DMS53 treated with DMSO at 0.1 percent for 48 hours (cell line): ENCODE measurements at regions not wholly inside any gene's neighbourhood (a gene's known extent, or its start where the extent isn't known, plus 50 kb on each side); places are given as distances from the start of the nearest gene placed in this dataset.
"Not testable (repeated sequence)": the region's sequence is repeated elsewhere in the genome, so short reads cannot be mapped to it uniquely, and the experiment has no call there.

Experiments
- DNase-seq: peaks from one replicate; lab custom pipeline; 2025; ENCODE audit not compliant: unreplicated experiment; lab: John Stamatoyannopoulos, UW

- DNase-seq: no peak
These were observed 452.4 kb upstream of the DDI1 start for GRCh38 chr11:103584021-103584420.

GRCh38 chr11:103584720-103585119 is 451.7 kb upstream of the DDI1 start:
- no peak for DNase-seq

GRCh38 chr11:103585401-103585800 is 451.0 kb upstream of the DDI1 start:
- DNase-seq: no peak

- DNase-seq: no peak
These were observed 450.5 kb upstream of the DDI1 start for GRCh38 chr11:103585911-103586310.

- peak; percentile 90 for DNase-seq
These were observed 449.7 kb upstream of the DDI1 start for GRCh38 chr11:103586756-103587155.

GRCh38 chr11:103587901-103588788 is 448.3 kb upstream of the DDI1 start:
- peak; percentile 98 for DNase-seq

DNA sequence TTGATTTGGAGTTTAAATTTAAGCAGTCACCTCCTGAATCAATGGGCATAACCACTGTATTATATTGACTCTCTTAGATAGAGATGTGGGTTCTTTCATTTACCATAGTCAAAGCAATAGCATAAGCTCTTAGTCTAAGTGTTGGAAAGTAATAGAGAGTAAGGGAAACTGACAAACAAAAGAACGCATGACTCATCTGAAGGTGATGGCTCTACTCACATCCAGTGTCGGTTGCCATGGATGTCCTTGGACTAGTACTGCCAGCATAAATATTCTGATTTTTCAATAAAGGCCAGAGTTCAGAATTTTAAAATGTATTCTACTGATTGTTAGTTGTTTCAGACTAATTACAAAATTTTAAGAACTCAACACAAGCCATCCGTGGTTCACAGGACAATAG is 444.9 kb upstream of the DDI1 start:
- DNase-seq: peak; percentile 37

GRCh38 chr11:103594283-103594682 is 442.2 kb upstream of the DDI1 start:
- no peak for DNase-seq

- DNase-seq: no peak
These were observed 440.1 kb upstream of the DDI1 start for GRCh38 chr11:103596315-103596714.

- DNase-seq: peak; percentile 83
These were observed 435.1 kb upstream of the DDI1 start for GRCh38 chr11:103601225-103601846.

DNA sequence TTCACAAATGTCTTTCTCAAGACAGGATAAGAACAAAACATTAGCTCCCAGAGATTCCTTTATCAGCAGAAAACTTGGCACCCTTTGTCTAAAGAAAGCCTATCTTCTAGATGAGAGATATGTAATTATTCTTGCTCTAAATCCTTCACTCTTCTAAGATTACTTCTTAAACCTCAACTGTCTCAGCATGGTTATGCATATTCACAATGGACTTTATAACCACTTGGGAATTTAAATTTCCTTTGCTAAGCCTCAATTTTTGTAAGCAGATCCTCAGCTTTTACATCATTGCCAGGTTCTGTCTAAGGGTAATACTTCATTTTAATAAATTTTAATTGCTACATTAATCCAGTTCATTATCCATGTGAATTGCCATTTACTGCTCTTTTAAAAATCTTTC is 433.6 kb upstream of the DDI1 start:
- no peak for DNase-seq

DNA sequence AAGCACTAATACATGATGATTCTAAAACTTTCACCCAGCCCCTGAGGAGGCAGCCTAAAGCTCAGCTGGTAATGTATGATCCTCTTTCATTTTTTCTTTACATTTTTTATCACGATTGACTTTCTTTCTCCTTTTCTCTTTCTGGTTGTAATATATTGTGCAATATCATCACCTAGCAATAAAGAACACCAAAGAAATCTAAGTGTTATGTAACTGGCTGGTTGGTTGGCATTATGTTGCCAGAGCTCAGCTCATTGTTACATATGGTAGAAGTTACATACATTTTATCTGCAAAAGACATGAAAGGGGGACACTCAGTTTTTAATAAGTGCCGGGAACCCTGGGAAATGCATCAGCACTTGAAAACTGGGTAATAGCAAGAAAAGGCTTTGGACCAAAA is 432.1 kb upstream of the DDI1 start:
- DNase-seq: no peak

DNA sequence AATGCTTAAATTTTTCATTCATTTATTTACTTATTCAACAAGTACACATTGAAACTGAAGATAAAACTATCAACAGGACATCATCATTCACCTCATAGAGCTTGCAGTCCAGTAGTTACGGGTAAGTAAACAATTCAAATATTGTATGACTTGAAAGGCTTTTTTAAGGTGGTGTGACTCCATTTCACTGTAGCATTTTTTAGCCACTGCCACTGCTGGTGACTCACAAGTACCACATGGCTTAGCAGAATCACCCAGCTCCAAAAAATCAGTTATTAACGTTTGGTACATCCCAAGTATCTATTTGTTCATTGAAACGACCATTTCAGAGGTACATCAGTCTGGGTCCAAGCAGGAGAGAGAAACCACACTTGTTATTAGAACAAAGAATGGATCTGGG is 427.9 kb upstream of the DDI1 start:
- no peak for DNase-seq

DNA sequence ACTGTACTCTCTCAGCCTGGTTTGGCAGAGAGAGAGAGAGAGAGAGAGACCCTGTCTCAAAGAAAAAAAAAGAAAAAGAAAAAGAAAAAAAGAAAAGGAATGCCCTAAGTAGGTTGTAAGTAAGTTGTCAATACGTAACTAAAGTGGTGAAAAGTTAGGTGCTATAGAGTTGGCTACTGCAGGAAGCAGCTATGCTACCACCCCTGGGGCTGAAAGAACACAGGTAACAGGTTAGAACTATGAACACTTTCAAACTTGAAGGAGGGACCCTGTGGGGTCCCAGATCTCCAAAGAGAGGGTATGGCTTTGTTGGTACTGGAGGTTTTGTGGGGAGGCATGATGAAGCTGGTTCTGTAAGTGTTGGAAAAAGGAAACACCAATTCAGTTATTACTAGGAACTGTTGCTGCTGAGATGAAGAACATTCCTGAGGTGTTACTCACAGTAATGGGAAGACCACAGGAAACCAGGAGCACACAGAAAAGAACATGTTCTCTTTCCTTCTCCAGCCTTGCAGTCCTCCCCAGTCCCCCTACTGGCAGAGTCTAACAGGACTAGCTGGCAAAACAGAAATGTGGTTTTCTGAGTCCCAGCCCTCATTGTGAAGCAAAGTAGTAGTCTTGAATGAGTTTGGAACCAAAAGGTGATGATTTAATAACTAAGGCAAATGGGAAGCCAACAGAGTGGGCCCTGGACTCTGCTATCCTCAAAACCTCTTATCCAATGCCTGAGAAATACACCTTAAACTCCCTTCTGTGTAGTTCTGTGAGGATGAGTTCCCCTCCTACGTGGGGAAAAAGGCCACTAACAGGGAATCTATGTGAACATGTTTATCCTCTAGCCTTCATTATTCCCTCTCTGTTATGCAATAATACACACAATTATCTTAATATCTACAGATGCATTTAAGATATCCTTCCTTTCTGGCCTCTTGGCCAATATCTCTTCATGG is 427.0 kb upstream of the DDI1 start:
- DNase-seq: no peak

DNA sequence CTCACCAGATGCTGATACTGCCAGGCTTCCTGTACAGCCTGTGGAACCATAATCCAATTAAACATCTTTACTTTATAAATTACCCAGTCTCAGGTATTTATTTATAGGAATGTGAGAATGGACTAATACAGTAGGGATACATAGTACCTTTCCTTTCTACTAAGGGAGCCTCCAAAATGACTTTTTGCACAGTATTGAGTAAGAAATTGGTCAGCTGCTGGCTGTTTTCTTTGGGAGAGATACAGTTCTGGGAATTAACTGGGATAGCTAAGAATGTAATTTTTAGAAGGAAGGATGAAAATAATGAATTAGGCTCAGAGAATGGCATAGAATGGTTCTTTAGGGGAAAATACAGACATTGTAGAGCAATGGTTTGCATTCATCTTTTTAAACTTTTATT is 426.0 kb upstream of the DDI1 start:
- DNase-seq: no peak

- peak; percentile 12 for DNase-seq
These were observed 424.7 kb upstream of the DDI1 start for GRCh38 chr11:103611526-103612260.

- not testable (repeated sequence) for DNase-seq
These were observed 424.0 kb upstream of the DDI1 start for GRCh38 chr11:103612451-103612850.

DNA sequence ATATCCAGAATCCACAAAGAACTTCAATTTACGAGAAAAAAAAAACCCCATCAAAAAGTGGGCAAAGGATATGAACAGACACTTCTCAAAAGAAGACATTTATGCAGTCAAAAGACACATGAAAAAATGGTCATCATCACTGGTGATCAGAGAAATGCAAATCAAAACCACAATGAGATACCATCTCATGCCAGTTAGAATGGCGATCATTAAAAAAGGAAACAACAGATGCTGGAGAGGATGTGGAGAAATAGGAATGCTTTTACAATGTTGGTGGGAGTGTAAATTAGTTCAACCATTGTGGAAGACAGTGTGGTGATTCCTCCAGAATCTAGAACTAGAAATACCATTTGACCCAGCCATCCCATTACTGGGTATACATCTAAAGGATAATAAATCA is 419.9 kb upstream of the DDI1 start:
- DNase-seq: not testable (repeated sequence)

- no peak for DNase-seq
These were observed 417.9 kb upstream of the DDI1 start for GRCh38 chr11:103618528-103618927.

- DNase-seq: peak; percentile 73
These were observed 417.0 kb upstream of the DDI1 start for GRCh38 chr11:103619480-103619879.

DNA sequence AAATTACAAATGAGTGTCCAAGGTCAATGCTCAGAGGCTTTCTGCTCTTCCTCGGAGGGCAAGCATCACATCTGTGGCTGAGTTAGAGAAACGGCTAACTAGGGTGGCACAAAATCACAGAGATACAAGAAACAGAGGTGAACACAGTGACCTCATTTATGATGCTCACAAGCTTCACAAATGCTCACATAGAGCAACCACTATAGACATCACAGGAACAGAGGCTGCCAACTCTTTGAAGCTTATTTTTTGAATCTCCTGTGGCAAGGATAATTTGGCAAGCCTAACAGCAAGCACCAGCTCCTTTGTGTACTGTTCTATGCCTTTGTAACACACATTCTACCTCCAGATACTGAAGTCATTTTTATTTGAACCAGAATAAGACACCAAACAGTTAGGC is 416.5 kb upstream of the DDI1 start:
- no peak for DNase-seq
